Calu3 (cell line): ENCODE measurements at regions not wholly inside any gene's neighbourhood (a gene's known extent, or its start where the extent isn't known, plus 50 kb on each side); places are given as distances from the start of the nearest gene placed in this dataset.

Experiments used
- BruUV-seq: library from RNA; stranded (reverse); fragments of 400-500 nt; replicated peaks from 2 replicates; lab custom pipeline; 2021; lab: Mats Ljungman, UMichigan
- CTCF ChIA-PET: fragments of 300-600 bp; sonication (Branson Sonifier 250); formaldehyde crosslinking; loops from one replicate; lab custom pipeline; 2022; ENCODE audit warnings: antibody characterized with exemption; lab: Charles Lee
- DNase-seq: peaks from one replicate; pipeline ENCODE4 v3.0.0; 2022
- H3K27ac Mint-ChIP-seq: one replicate; pipeline ENCODE4 v1.8.0; 2022; ENCODE audit warnings: mixed read lengths; ENCODE audit not compliant: unreplicated experiment
- H3K27me3 Mint-ChIP-seq: one replicate; pipeline ENCODE4 v1.8.0; 2022; ENCODE audit warnings: mixed read lengths; ENCODE audit not compliant: unreplicated experiment
- H3K36me3 Mint-ChIP-seq: one replicate; pipeline ENCODE4 v1.8.0; 2022; ENCODE audit warnings: mild to moderate bottlenecking, moderate library complexity, mixed read lengths; ENCODE audit not compliant: insufficient read depth, unreplicated experiment
- H3K4me1 Mint-ChIP-seq: one replicate; pipeline ENCODE4 v1.8.0; 2022; ENCODE audit warnings: mild to moderate bottlenecking, low read depth, mixed read lengths; ENCODE audit not compliant: unreplicated experiment
- H3K4me3 Mint-ChIP-seq: one replicate; pipeline ENCODE4 v1.8.0; 2022; ENCODE audit warnings: mild to moderate bottlenecking, low read depth, moderate library complexity, mixed read lengths; ENCODE audit not compliant: unreplicated experiment
- H3K9me3 Mint-ChIP-seq: one replicate; pipeline ENCODE4 v1.8.0; 2022; ENCODE audit warnings: low read depth, mixed read lengths; ENCODE audit not compliant: unreplicated experiment
- intact Hi-C: fragments of 100-400 bp; cut with micrococcal nuclease; formaldehyde crosslinking; loops from one replicate; pipeline ENCODE4 v1.10.0; 2022; ENCODE audit not compliant: unreplicated experiment
- TF ChIP-seq, protein P1 (sequence below): fragments of 200-600 bp; IDR thresholded peaks from one replicate; pipeline ENCODE4 v1.8.0; 2022; ENCODE audit warnings: antibody characterized with exemption; ENCODE audit not compliant: unreplicated experiment

- CTCF ChIA-PET: no interaction called here
- TF ChIP-seq, protein P1, sequence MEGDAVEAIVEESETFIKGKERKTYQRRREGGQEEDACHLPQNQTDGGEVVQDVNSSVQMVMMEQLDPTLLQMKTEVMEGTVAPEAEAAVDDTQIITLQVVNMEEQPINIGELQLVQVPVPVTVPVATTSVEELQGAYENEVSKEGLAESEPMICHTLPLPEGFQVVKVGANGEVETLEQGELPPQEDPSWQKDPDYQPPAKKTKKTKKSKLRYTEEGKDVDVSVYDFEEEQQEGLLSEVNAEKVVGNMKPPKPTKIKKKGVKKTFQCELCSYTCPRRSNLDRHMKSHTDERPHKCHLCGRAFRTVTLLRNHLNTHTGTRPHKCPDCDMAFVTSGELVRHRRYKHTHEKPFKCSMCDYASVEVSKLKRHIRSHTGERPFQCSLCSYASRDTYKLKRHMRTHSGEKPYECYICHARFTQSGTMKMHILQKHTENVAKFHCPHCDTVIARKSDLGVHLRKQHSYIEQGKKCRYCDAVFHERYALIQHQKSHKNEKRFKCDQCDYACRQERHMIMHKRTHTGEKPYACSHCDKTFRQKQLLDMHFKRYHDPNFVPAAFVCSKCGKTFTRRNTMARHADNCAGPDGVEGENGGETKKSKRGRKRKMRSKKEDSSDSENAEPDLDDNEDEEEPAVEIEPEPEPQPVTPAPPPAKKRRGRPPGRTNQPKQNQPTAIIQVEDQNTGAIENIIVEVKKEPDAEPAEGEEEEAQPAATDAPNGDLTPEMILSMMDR: no peak
- Mint-ChIP-seq H3K4me1 (no peaks in the 10 kb centered on the region), H3K27ac (no peak overlapping the region), H3K9me3 (no peaks in the 10 kb centered on the region), H3K27me3 (no peaks in the 10 kb centered on the region), H3K4me3 (no peak overlapping the region), H3K36me3 (no peaks in the 10 kb centered on the region)
- DNase-seq: no peak
- intact Hi-C loops: no loop called here
- no TSS peak for BruUV-seq
Observed at GRCh38 chr4:79585834-79586233, 177.8 kb upstream of the GK2 start.

DNA sequence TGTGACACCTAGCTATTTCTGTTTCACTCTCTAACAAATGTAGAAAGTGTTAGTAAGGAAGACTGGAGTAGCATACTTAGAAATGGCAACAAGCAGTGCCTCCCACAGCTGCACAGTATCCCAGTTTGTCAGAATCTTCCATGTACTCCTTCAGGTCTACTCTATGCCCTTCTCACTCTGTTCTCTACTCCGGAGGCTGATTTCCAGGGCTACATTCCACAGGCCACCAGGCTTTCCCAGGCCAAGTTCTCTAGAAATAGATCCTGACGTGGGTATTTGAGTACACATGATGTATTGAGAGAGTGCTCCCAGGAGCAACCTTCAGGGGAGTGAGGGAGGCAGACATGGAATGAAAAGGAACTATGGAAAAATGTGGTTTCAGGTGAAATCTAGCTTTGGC lies 177.3 kb upstream of the GK2 start:
- Mint-ChIP-seq H3K9me3 (no peaks in the 10 kb centered on the region), H3K4me3 (no peak overlapping the region), H3K36me3 (no peaks in the 10 kb centered on the region), H3K27ac (no peak overlapping the region), H3K27me3 (no peaks in the 10 kb centered on the region), H3K4me1 (no peaks in the 10 kb centered on the region)
- TF ChIP-seq, protein P1: no peak
- no TSS peak for BruUV-seq
- DNase-seq: no peak
- intact Hi-C loops: no loop called here
- CTCF ChIA-PET: no interaction called here

GRCh38 chr4:79584902-79585301 lies 176.9 kb upstream of the GK2 start:
- Mint-ChIP-seq H3K27me3 (no peaks in the 10 kb centered on the region), H3K9me3 (no peaks in the 10 kb centered on the region), H3K4me3 (no peak overlapping the region), H3K36me3 (no peaks in the 10 kb centered on the region), H3K27ac (no peak overlapping the region), H3K4me1 (no peaks in the 10 kb centered on the region)
- no TSS peak for BruUV-seq
- DNase-seq: no peak
- intact Hi-C loops: no loop called here
- CTCF ChIA-PET: no interaction called here
- TF ChIP-seq, protein P1: no peak

GRCh38 chr4:79584352-79584751 lies 176.3 kb upstream of the GK2 start:
- H3K4me1 Mint-ChIP-seq: no peaks in the 10 kb centered on the region
- no peak overlapping the region for H3K4me3 Mint-ChIP-seq
- BruUV-seq: no TSS peak
- H3K27me3 Mint-ChIP-seq: no peaks in the 10 kb centered on the region
- no peak overlapping the region for H3K27ac Mint-ChIP-seq
- DNase-seq: no peak
- CTCF ChIA-PET: no interaction called here
- H3K9me3 Mint-ChIP-seq: no peaks in the 10 kb centered on the region
- intact Hi-C loops: no loop called here
- TF ChIP-seq, protein P1: no peak
- no peaks in the 10 kb centered on the region for H3K36me3 Mint-ChIP-seq
